Smooth muscle cell (in vitro differentiated cells): ENCODE measurements at regions not wholly inside any gene's neighbourhood (a gene's known extent, or its start where the extent isn't known, plus 50 kb on each side); places are given as distances from the start of the nearest gene placed in this dataset.

Experiments used
- DNase-seq: peaks from one replicate; lab custom pipeline; 2025; ENCODE audit not compliant: unreplicated experiment; lab: John Stamatoyannopoulos, UW
- H2AFZ ChIP-seq: fragments of 200-600 bp; sonication (generic); 2 replicates; pipeline ENCODE4 v1.6.0; 2016; ENCODE audit warnings: antibody characterized with exemption, low read depth, mild to moderate bottlenecking
- H3F3A ChIP-seq: fragments of 200-600 bp; sonication (generic); 2 replicates; pipeline ENCODE4 v1.6.0; 2017; ENCODE audit warnings: antibody characterized with exemption, low read depth
- H3K27ac ChIP-seq: fragments of 200-600 bp; sonication (generic); 2 replicates; pipeline ENCODE4 v1.5.1; 2016; ENCODE audit warnings: low read depth, mild to moderate bottlenecking
- H3K27me3 ChIP-seq: fragments of 200-600 bp; sonication (generic); 2 replicates; pipeline ENCODE4 v1.6.1; 2016; ENCODE audit warnings: low read depth, mild to moderate bottlenecking
- H3K36me3 ChIP-seq: fragments of 200-600 bp; sonication (generic); 2 replicates; pipeline ENCODE4 v1.5.1; 2016; ENCODE audit warnings: low read depth
- H3K4me1 ChIP-seq: fragments of 200-600 bp; sonication (generic); 2 replicates; pipeline ENCODE4 v1.5.1; 2016; ENCODE audit warnings: low read depth
- H3K4me2 ChIP-seq: fragments of 200-600 bp; sonication (generic); 2 replicates; pipeline ENCODE4 v1.6.0; 2016; ENCODE audit warnings: mild to moderate bottlenecking
- H3K4me3 ChIP-seq: fragments of 200-600 bp; sonication (generic); 2 replicates; pipeline ENCODE4 v1.5.1; 2016; ENCODE audit warnings: mild to moderate bottlenecking
- H3K79me2 ChIP-seq: fragments of 200-600 bp; sonication (generic); 2 replicates; pipeline ENCODE4 v1.6.0; 2016; ENCODE audit warnings: low read depth, mild to moderate bottlenecking
- H3K9ac ChIP-seq: fragments of 200-600 bp; sonication (generic); 2 replicates; pipeline ENCODE4 v1.6.0; 2016; ENCODE audit warnings: low read depth
- H3K9me3 ChIP-seq: fragments of 200-600 bp; sonication (generic); replicated peaks from 2 replicates; pipeline ENCODE4 v1.5.1; 2016; ENCODE audit warnings: low read depth
- H4K20me1 ChIP-seq: fragments of 200-600 bp; sonication (generic); 2 replicates; pipeline ENCODE4 v1.6.0; 2016; ENCODE audit warnings: low read depth
- CTCF ChIP-seq: fragments of 200-600 bp; sonication (generic); IDR thresholded peaks from 2 replicates; pipeline ENCODE4 v1.5.1; 2017; ENCODE audit warnings: borderline replicate concordance, mild to moderate bottlenecking, antibody characterized with exemption; ENCODE audit not compliant: insufficient read depth, poor library complexity, severe bottlenecking
- WGBS: methylation state at CpG from one replicate; pipeline ENCODE4 v1.1.7; 2016; ENCODE audit warnings: low lambda C conversion rate; 5-methylcytosine and 5-hydroxymethylcytosine counted together

DNA sequence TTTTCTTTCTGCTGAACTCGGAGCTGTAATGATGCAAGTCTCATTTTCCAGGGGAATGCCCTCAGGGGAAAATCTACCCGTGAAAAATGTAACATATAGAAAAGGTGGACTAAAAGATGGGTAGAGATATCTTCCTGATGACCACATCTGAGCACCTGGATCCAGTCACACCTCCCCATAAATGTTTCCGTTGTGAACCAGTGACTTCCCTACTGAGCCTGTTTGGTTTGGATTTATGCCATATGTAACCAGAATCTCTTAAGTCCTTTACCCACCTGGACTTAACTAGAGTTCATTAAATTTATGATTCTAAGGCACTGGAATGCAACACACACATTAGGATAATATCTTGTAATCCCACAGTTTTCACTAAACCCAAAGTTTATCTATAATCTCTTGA lies 171.1 kb downstream of the ZNF330 start:
- DNase-seq: no peak
- Histone ChIP-seq H3K4me1 (no peaks in the 10 kb centered on the region), H4K20me1 (no peaks in the 10 kb centered on the region), H3K9me3 (no peaks in the 10 kb centered on the region), H3K27ac (no peak overlapping the region), H2AFZ (no peak overlapping the region), H3K36me3 (no peaks in the 10 kb centered on the region), H3F3A (no peaks in the 10 kb centered on the region), H3K4me2 (no peak overlapping the region), H3K79me2 (no peaks in the 10 kb centered on the region), H3K4me3 (no peak overlapping the region), H3K9ac (no peak overlapping the region), H3K27me3 (no peaks in the 10 kb centered on the region)
- 62% methylated on average over 3 of the region's 3 CpGs for WGBS
- TF ChIP-seq CTCF: no peak

DNA sequence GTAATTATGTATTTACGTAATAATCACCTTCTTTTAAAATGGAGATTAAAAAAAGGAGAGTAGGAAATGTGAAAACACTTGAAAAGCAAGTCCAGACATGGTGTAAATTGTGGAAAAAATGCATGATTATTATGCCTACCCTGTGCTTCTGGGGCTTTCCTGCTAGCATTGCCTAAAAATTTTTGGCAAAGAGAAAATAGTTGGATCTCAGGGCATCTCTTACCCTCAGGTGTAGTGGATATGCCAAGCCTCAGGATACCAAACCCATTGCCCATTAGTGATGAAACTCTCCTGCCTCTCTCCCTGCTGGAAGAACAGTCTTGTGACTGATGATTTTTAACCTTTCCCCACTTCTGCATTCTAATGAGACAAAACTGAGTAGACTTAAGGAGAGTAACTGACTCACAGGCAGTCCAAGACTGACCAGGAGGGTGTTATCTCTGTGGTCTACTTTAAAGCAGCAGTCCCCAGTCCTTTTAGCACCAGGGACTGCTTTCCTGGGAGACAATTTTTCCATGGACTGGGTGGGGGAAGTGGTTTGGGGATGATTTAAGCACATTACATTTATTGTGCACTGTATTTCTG lies 174.6 kb downstream of the ZNF330 start:
- Histone ChIP-seq H3K9ac (no peak overlapping the region), H3K4me1 (no peaks in the 10 kb centered on the region), H3K4me3 (no peak overlapping the region), H3K27ac (no peak overlapping the region), H3K27me3 (no peaks in the 10 kb centered on the region), H3K4me2 (no peak overlapping the region), H4K20me1 (no peaks in the 10 kb centered on the region), H3K36me3 (no peaks in the 10 kb centered on the region), H2AFZ (no peak overlapping the region), H3K9me3 (no peaks in the 10 kb centered on the region), H3K79me2 (no peaks in the 10 kb centered on the region), H3F3A (no peaks in the 10 kb centered on the region)
- TF ChIP-seq CTCF: no peak
- no peak for DNase-seq
- WGBS: 96% methylated on average over 1 of the region's 1 CpG

DNA sequence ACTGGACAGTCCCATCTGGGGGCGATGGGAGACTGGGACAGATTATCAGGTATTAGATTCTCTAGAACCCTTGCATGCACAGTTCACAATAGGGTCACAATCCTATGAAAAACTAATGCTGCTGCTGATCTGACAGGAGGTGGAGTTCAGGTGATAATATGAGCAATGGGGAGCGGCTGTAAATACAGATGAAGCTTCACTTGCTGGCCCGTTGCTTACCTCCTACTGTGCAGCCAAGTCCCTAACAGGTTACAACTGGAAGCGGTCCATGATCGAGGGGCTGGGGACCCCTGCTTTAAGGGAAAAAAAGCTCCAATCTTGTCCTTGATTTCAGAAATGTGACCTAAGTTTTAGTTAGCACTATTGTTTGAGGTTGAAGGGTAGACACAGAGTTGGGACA lies 175.2 kb downstream of the ZNF330 start:
- Histone ChIP-seq H3K4me1 (no peaks in the 10 kb centered on the region), H3F3A (no peaks in the 10 kb centered on the region), H3K79me2 (no peaks in the 10 kb centered on the region), H3K4me3 (no peak overlapping the region), H3K36me3 (no peaks in the 10 kb centered on the region), H3K9ac (no peak overlapping the region), H3K27ac (no peak overlapping the region), H3K27me3 (no peaks in the 10 kb centered on the region), H3K9me3 (no peaks in the 10 kb centered on the region), H3K4me2 (no peak overlapping the region), H2AFZ (no peak overlapping the region), H4K20me1 (no peaks in the 10 kb centered on the region)
- no peak for DNase-seq
- no peak for TF ChIP-seq CTCF
- 92% methylated on average over 5 of the region's 5 CpGs for WGBS

DNA sequence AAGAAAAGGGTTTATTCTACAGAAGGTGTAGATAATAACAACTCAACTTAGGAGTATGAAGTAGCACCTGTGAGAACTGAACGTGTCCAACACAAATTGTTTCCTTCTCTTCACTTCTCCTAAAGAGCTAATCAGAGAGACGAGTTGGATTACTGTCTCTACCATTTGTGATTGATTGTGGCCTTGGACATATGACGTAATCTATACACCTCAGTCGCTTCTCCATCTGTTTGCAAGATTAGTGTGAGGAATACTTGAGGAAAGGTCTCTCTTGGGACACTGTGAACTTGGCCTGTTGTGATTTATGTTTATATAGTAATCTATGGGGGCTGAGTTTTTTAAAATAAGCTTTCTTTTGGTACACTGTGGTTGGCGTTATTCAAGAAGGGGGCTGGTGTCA lies 182.0 kb downstream of the ZNF330 start:
- no peak overlapping the region for H3K9ac ChIP-seq
- H3K36me3 ChIP-seq: no peaks in the 10 kb centered on the region
- no peak overlapping the region for H2AFZ ChIP-seq
- H3K9me3 ChIP-seq: no peaks in the 10 kb centered on the region
- H3K27ac ChIP-seq: no peak overlapping the region
- H3K4me1 ChIP-seq: no peaks in the 10 kb centered on the region
- no peaks in the 10 kb centered on the region for H3K79me2 ChIP-seq
- no peaks in the 10 kb centered on the region for H3K27me3 ChIP-seq
- H3K4me3 ChIP-seq: no peak overlapping the region
- no peak overlapping the region for H3K4me2 ChIP-seq
- no peak for DNase-seq
- 90% methylated on average over 5 of the region's 5 CpGs for WGBS
- H3F3A ChIP-seq: no peaks in the 10 kb centered on the region
- TF ChIP-seq CTCF: no peak
- H4K20me1 ChIP-seq: no peaks in the 10 kb centered on the region
